ENCODE measurements at regions not wholly inside any gene's neighbourhood (a gene's known extent, or its start where the extent isn't known, plus 50 kb on each side); places are given as distances from the start of the nearest gene placed in this dataset.
A peak's percentile ranks its signal among the peaks of the same experiment; 100 is the strongest.

GRCh38 chr7:142590830-142591457 lies 158.3 kb upstream of the PRSS1 start:
- Histone ChIP-seq H3K9ac (ENCODE audit: low read depth, low read length, poor library complexity, severe bottlenecking) (no peak overlapping the region), H3K4me1 (ENCODE audit: insufficient read depth, low read length, poor library complexity, severe bottlenecking) (peaks cover 47% of the 10 kb centered on the region), H2AFZ (ENCODE audit: low read length) (0 out of 2 replicates have a peak overlapping the region, but pooled peaks have one; percentile 49), H3K4me2 (ENCODE audit: low read depth, low read length, poor library complexity, severe bottlenecking) (no peak overlapping the region), H3K9me3 (ENCODE audit: insufficient read depth, low read depth, low read length) (no peaks in the 10 kb centered on the region), H3K9me2 (replicated peaks; ENCODE audit: low read depth, low read length) (no peaks in the 10 kb centered on the region), H3K79me2 (ENCODE audit: insufficient read depth, low read length) (no peaks in the 10 kb centered on the region), H3F3A (ENCODE audit: low read depth) (no peaks in the 10 kb centered on the region), H3K36me3 (ENCODE audit: insufficient read depth, low read length) (no peaks in the 10 kb centered on the region), H3K27me3 (ENCODE audit: insufficient read depth, low read length, poor library complexity, severe bottlenecking) (no peaks in the 10 kb centered on the region), H3K4me3 (ENCODE audit: low read length, poor library complexity, severe bottlenecking) (no peak overlapping the region), H4K20me1 (ENCODE audit: insufficient read depth, low read length, poor library complexity, severe bottlenecking) (no peaks in the 10 kb centered on the region)
- TF ChIP-seq CTCF (conservative IDR thresholded peaks at IDR 0.05; ENCODE audit: low read length) (no peak), EZH2phosphoT487 (IDR thresholded peaks at IDR 0.05; ENCODE audit: borderline replicate concordance) (no peak)

GRCh38 chr7:142590077-142590476 lies 159.2 kb upstream of the PRSS1 start:
- H3K9me3 ChIP-seq (ENCODE audit: insufficient read depth, low read depth, low read length): no peaks in the 10 kb centered on the region

GRCh38 chr7:142587578-142588191 lies 161.6 kb upstream of the PRSS1 start:
- Histone ChIP-seq H3K9ac (ENCODE audit: low read depth, low read length, poor library complexity, severe bottlenecking) (no peak overlapping the region), H4K20me1 (ENCODE audit: insufficient read depth, low read length, poor library complexity, severe bottlenecking) (no peaks in the 10 kb centered on the region), H3F3A (ENCODE audit: low read depth) (no peaks in the 10 kb centered on the region), H3K9me3 (ENCODE audit: insufficient read depth, low read depth, low read length) (no peaks in the 10 kb centered on the region), H3K4me3 (ENCODE audit: low read length, poor library complexity, severe bottlenecking) (no peak overlapping the region), H3K27me3 (ENCODE audit: insufficient read depth, low read length, poor library complexity, severe bottlenecking) (no peaks in the 10 kb centered on the region), H3K4me2 (ENCODE audit: low read depth, low read length, poor library complexity, severe bottlenecking) (peak overlapping the region; percentile 29), H3K4me1 (ENCODE audit: insufficient read depth, low read length, poor library complexity, severe bottlenecking) (peaks cover 30% of the 10 kb centered on the region), H2AFZ (ENCODE audit: low read length) (peak overlapping the region; percentile 62; the same call in 1 of the 2 replicates), H3K9me2 (replicated peaks; ENCODE audit: low read depth, low read length) (no peaks in the 10 kb centered on the region), H3K79me2 (ENCODE audit: insufficient read depth, low read length) (no peaks in the 10 kb centered on the region), H3K36me3 (ENCODE audit: insufficient read depth, low read length) (no peaks in the 10 kb centered on the region)
- TF ChIP-seq EZH2phosphoT487 (IDR thresholded peaks at IDR 0.05; ENCODE audit: borderline replicate concordance): no peak
- peak; percentile 84 for TF ChIP-seq CTCF (conservative IDR thresholded peaks at IDR 0.05; ENCODE audit: low read length)

More at GRCh38 chr7:142590077-142590476, 159.2 kb upstream of the PRSS1 start:
- Histone ChIP-seq H3F3A (ENCODE audit: low read depth) (no peaks in the 10 kb centered on the region), H3K79me2 (ENCODE audit: insufficient read depth, low read length) (no peaks in the 10 kb centered on the region), H4K20me1 (ENCODE audit: insufficient read depth, low read length, poor library complexity, severe bottlenecking) (no peaks in the 10 kb centered on the region), H2AFZ (ENCODE audit: low read length) (no peak overlapping the region), H3K4me2 (ENCODE audit: low read depth, low read length, poor library complexity, severe bottlenecking) (no peak overlapping the region), H3K4me1 (ENCODE audit: insufficient read depth, low read length, poor library complexity, severe bottlenecking) (peaks cover 46% of the 10 kb centered on the region), H3K4me3 (ENCODE audit: low read length, poor library complexity, severe bottlenecking) (no peak overlapping the region), H3K27me3 (ENCODE audit: insufficient read depth, low read length, poor library complexity, severe bottlenecking) (no peaks in the 10 kb centered on the region), H3K9me2 (replicated peaks; ENCODE audit: low read depth, low read length) (no peaks in the 10 kb centered on the region), H3K36me3 (ENCODE audit: insufficient read depth, low read length) (no peaks in the 10 kb centered on the region), H3K9ac (ENCODE audit: low read depth, low read length, poor library complexity, severe bottlenecking) (no peak overlapping the region)
- TF ChIP-seq EZH2phosphoT487 (IDR thresholded peaks at IDR 0.05; ENCODE audit: borderline replicate concordance): no peak
- no peak for TF ChIP-seq CTCF (conservative IDR thresholded peaks at IDR 0.05; ENCODE audit: low read length)

Measured in Loucy (cell line).